IMR-90 (cell line): ENCODE measurements at regions not wholly inside any gene's neighbourhood (a gene's known extent, or its start where the extent isn't known, plus 50 kb on each side); places are given as distances from the start of the nearest gene placed in this dataset.

Source experiments
- ATAC-seq: fragments of 200-7000 bp; cut with Tn5 transposase; 2 replicates; pipeline ENCODE4 v1.9.1; 2020; ENCODE audit warnings: low read depth, mild to moderate bottlenecking, moderate library complexity
- BruUV-seq: library from RNA; stranded (reverse); fragments of 400-500 nt; replicated peaks from 2 replicates; lab custom pipeline; 2021; lab: Mats Ljungman, UMichigan
- CTCF ChIA-PET: fragments of 300-600 bp; formaldehyde crosslinking; extraction: SDS; loops from one replicate; lab custom pipeline; 2021; ENCODE audit warnings: antibody characterized with exemption; lab: Yijun Ruan, JAX
- POLR2A ChIA-PET: fragments of 300-600 bp; sonication (Branson Sonifier 250); formaldehyde crosslinking; loops from one replicate; lab custom pipeline; 2022; ENCODE audit warnings: antibody characterized with exemption; ENCODE audit not compliant: unreplicated experiment; lab: Charles Lee
- DNase-seq: peaks from one replicate; pipeline ENCODE4 v3.0.0; 2013
- H2AFZ ChIP-seq: replicated peaks from 2 replicates; pipeline ENCODE3; 2013; ENCODE audit warnings: low read length, mild to moderate bottlenecking; ENCODE audit not compliant: poor library complexity
- H2AK5ac ChIP-seq: 2 replicates; pipeline ENCODE4 v1.6.1; 2013; ENCODE audit warnings: low read depth, low read length, inconsistent platforms
- H2AK9ac ChIP-seq: replicated peaks from 2 replicates; pipeline ENCODE3; 2013; ENCODE audit warnings: mild to moderate bottlenecking, low read depth, low read length, moderate library complexity; ENCODE audit not compliant: poor library complexity
- H2BK120ac ChIP-seq: 2 replicates; pipeline ENCODE4 v1.6.1; 2013; ENCODE audit warnings: low read depth, low read length, inconsistent platforms
- H2BK15ac ChIP-seq: 3 replicates; pipeline ENCODE4 v1.6.1; 2013; ENCODE audit warnings: low read depth, low read length, inconsistent platforms
- H2BK20ac ChIP-seq: 2 replicates; pipeline ENCODE4 v1.6.1; 2013; ENCODE audit warnings: low read depth, mild to moderate bottlenecking, inconsistent platforms, low read length, moderate library complexity
- H2BK5ac ChIP-seq: 2 replicates; pipeline ENCODE4 v1.6.1; 2013; ENCODE audit warnings: mild to moderate bottlenecking, low read depth, low read length, inconsistent platforms; ENCODE audit not compliant: poor library complexity, severe bottlenecking
- H3K14ac ChIP-seq: replicated peaks from 2 replicates; pipeline ENCODE4 v1.6.1; 2013; ENCODE audit warnings: low read depth, low read length, inconsistent platforms
- H3K18ac ChIP-seq: 2 replicates; pipeline ENCODE4 v1.6.1; 2013; ENCODE audit warnings: low read depth, low read length, control low read depth
- H3K23ac ChIP-seq: 2 replicates; pipeline ENCODE4 v1.6.1; 2013; ENCODE audit warnings: low read depth, low read length, inconsistent platforms
- H3K27ac ChIP-seq: 2 replicates; pipeline ENCODE4 v1.5.1; 2013; ENCODE audit warnings: mild to moderate bottlenecking, control low read depth, low read length; ENCODE audit not compliant: insufficient read depth
- H3K27me3 ChIP-seq: 2 replicates; pipeline ENCODE4 v1.6.1; 2013; ENCODE audit warnings: low read length; ENCODE audit not compliant: control insufficient read depth, insufficient read depth
- H3K36me3 ChIP-seq: 2 replicates; pipeline ENCODE4 v1.6.1; 2013; ENCODE audit warnings: low read length, mixed read lengths; ENCODE audit not compliant: control insufficient read depth, insufficient read depth
- H3K4ac ChIP-seq: 2 replicates; pipeline ENCODE4 v1.6.1; 2013; ENCODE audit warnings: low read depth, low read length, inconsistent platforms
- H3K4me1 ChIP-seq: 2 replicates; pipeline ENCODE4 v1.6.1; 2013; ENCODE audit warnings: low read length, mixed read lengths; ENCODE audit not compliant: control insufficient read depth, insufficient read depth
- H3K4me2 ChIP-seq: 2 replicates; pipeline ENCODE4 v1.6.1; 2013; ENCODE audit warnings: low read depth, mild to moderate bottlenecking, control low read depth, low read length, moderate library complexity
- H3K4me3 ChIP-seq: 2 replicates; pipeline ENCODE4 v1.5.1; 2013; ENCODE audit warnings: low read depth, mild to moderate bottlenecking, control low read depth, low read length, moderate library complexity; ENCODE audit not compliant: insufficient read depth
- H3K56ac ChIP-seq: 2 replicates; pipeline ENCODE4 v1.6.1; 2013; ENCODE audit warnings: low read length, inconsistent platforms; ENCODE audit not compliant: insufficient read depth; ENCODE audit errors: extremely low read depth
- H3K79me1 ChIP-seq, 2 experiments: 2 replicates each; pipeline ENCODE4 v1.6.1; 2013; ENCODE audit warnings: low read length in 2 of 2, inconsistent platforms in 1 of 2, low read depth in 1 of 2
- H3K9ac ChIP-seq: 2 replicates; pipeline ENCODE4 v1.6.1; 2013; ENCODE audit warnings: low read depth, low read length, control low read depth
- H3K9me1 ChIP-seq: 2 replicates; pipeline ENCODE4 v1.6.1; 2013; ENCODE audit warnings: low read length, inconsistent platforms; ENCODE audit not compliant: insufficient read depth
- H3K9me3 ChIP-seq: 2 replicates; pipeline ENCODE4 v1.6.1; 2013; ENCODE audit warnings: low read length; ENCODE audit not compliant: control insufficient read depth, insufficient read depth
- H4K20me1 ChIP-seq: 2 replicates; pipeline ENCODE4 v1.6.1; 2013; ENCODE audit warnings: low read length, inconsistent platforms; ENCODE audit not compliant: insufficient read depth
- H4K5ac ChIP-seq: 2 replicates; pipeline ENCODE4 v1.6.1; 2013; ENCODE audit warnings: mild to moderate bottlenecking, low read depth, low read length, control low read depth
- H4K8ac ChIP-seq, 2 experiments: 2 replicates each; pipeline ENCODE4 v1.6.1; 2013; ENCODE audit warnings: low read depth in 2 of 2, low read length in 2 of 2, control low read depth in 1 of 2, inconsistent platforms in 1 of 2
- H4K91ac ChIP-seq: 2 replicates; pipeline ENCODE4 v1.6.1; 2013; ENCODE audit warnings: low read depth, low read length, inconsistent platforms; ENCODE audit not compliant: insufficient read depth
- BHLHE40 ChIP-seq: fragments of 150-350 bp; IDR thresholded peaks from 2 replicates; pipeline ENCODE4 v1.6.1; 2016; ENCODE audit warnings: mild to moderate bottlenecking, low read depth, low read length
- CEBPB ChIP-seq: IDR thresholded peaks from 2 replicates; pipeline ENCODE4 v1.6.1; 2012; ENCODE audit warnings: low read depth, low read length, improper control_type of control experiment
- CHD1 ChIP-seq: IDR thresholded peaks from 2 replicates; pipeline ENCODE4 v1.6.1; 2012; ENCODE audit warnings: low read depth, low read length, improper control_type of control experiment
- FOS ChIP-seq: fragments of 150-350 bp; IDR thresholded peaks from 2 replicates; pipeline ENCODE4 v1.6.1; 2016; ENCODE audit warnings: low read depth, low read length
- MAFK ChIP-seq: IDR thresholded peaks from 2 replicates; pipeline ENCODE4 v1.6.1; 2012; ENCODE audit warnings: low read depth, low read length, improper control_type of control experiment
- MAZ ChIP-seq: IDR thresholded peaks from 2 replicates; pipeline ENCODE4 v1.6.1; 2012; ENCODE audit warnings: low read depth, mild to moderate bottlenecking, low read length, improper control_type of control experiment, moderate library complexity, borderline replicate concordance
- MXI1 ChIP-seq: IDR thresholded peaks from 2 replicates; pipeline ENCODE4 v1.6.1; 2012; ENCODE audit warnings: low read depth, mild to moderate bottlenecking, low read length, moderate library complexity, borderline replicate concordance
- NFE2L2 ChIP-seq: fragments of 150-350 bp; IDR thresholded peaks from 2 replicates; pipeline ENCODE4 v1.6.1; 2016; ENCODE audit warnings: low read depth, mild to moderate bottlenecking, low read length
- POLR2A ChIP-seq: IDR thresholded peaks from 2 replicates; pipeline ENCODE4 v1.6.1; 2012; ENCODE audit warnings: mild to moderate bottlenecking, low read depth, low read length
- RAD21 ChIP-seq: IDR thresholded peaks from 2 replicates; pipeline ENCODE4 v1.6.1; 2012; ENCODE audit warnings: low read length, improper control_type of control experiment
- RCOR1 ChIP-seq: IDR thresholded peaks from 2 replicates; pipeline ENCODE4 v1.6.1; 2012; ENCODE audit warnings: mild to moderate bottlenecking, low read length, improper control_type of control experiment; ENCODE audit not compliant: insufficient replicate concordance
- RFX5 ChIP-seq: IDR thresholded peaks from 2 replicates; pipeline ENCODE4 v1.8.0; 2012; ENCODE audit warnings: low read depth, mild to moderate bottlenecking, low read length, moderate library complexity
- SMC3 ChIP-seq: fragments of 150-350 bp; IDR thresholded peaks from 2 replicates; pipeline ENCODE4 v1.6.1; 2016; ENCODE audit warnings: low read depth, mild to moderate bottlenecking, antibody characterized with exemption, low read length, moderate library complexity
- WGBS, 2 experiments: methylation state at CpG; one replicate each; pipeline versions ENCODE4 v1.1.5 to v1.1.7; 2013; ENCODE audit warnings: missing lambda C conversion rate in 2 of 2; ENCODE audit not compliant: insufficient read length in 1 of 2; ENCODE audit errors: extremely low coverage in 2 of 2; 5-methylcytosine and 5-hydroxymethylcytosine counted together
- dilution Hi-C: fragments of 300-500 bp; cut with HindIII; formaldehyde crosslinking; loops from one replicate; pipeline ENCODE4 v1.14.3; 2018; ENCODE audit warnings: low sequenced_read_pairs; ENCODE audit not compliant: unreplicated experiment
- in situ Hi-C: fragments of 300-500 bp; cut with MboI; formaldehyde crosslinking; loops from 3 replicates; pipeline ENCODE4 v1.14.3; 2019; ENCODE audit warnings: low sequenced_read_pairs, inconsistent platforms, mixed read lengths
- intact Hi-C: fragments of 100-400 bp; cut with micrococcal nuclease; formaldehyde crosslinking; loops from 2 replicates; pipeline ENCODE4 v1.10.0; 2022
- TF ChIP-seq, protein P1 (sequence below): fragments of 150-350 bp; IDR thresholded peaks from 2 replicates; pipeline ENCODE4 v1.6.1; 2016; ENCODE audit warnings: low read depth, mild to moderate bottlenecking, low read length, moderate library complexity, borderline replicate concordance
- TF ChIP-seq, protein P2 (sequence below): fragments of 150-350 bp; IDR thresholded peaks from 2 replicates; pipeline ENCODE4 v1.6.1; 2017; ENCODE audit warnings: mild to moderate bottlenecking, antibody characterized with exemption, low read length, low read depth
- TF ChIP-seq, protein P3 (sequence below): conservative IDR thresholded peaks from 2 replicates; pipeline ENCODE4 v1.5.1; 2012; ENCODE audit warnings: mild to moderate bottlenecking, low read depth, low read length, improper control_type of control experiment

DNA sequence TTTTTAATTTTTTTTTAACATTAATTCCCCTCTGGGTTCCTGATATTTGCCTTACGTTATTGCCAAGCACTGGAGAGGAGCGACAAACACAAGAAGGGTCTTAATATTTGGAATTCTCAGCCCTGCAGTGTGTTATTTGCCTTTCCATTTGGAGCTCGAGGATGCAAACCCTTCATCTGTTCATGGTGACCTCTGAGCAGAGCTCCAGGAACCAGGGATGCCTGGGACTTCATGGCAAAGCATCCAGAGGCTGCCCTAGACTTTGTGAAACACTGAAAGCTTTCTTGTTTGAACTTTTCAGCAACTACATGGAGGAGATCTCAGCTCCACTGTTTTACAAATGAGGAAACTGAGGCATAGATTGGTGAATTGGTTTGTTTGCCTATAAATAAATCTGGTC, 254.2 kb downstream of the CBLN1 start:
- Histone ChIP-seq H4K20me1 (no peaks in the 10 kb centered on the region), H3K4me1 (no peaks in the 10 kb centered on the region; the same call in 1 of the 2 replicates), H3K36me3 (no peaks in the 10 kb centered on the region), H2BK20ac (no peak overlapping the region), H3K23ac (no peak overlapping the region), H4K91ac (no peak overlapping the region), H2BK15ac (no peak overlapping the region), H3K9ac (no peak overlapping the region), H4K5ac (no peak overlapping the region), H3K4me2 (no peak overlapping the region), H3K4me3 (no peak overlapping the region), H3K9me1 (no peaks in the 10 kb centered on the region; the same call in 1 of the 2 replicates), H2AK9ac (no peak overlapping the region), H3K27ac (no peak overlapping the region), H3K27me3 (no peaks in the 10 kb centered on the region; the same call in 1 of the 2 replicates), H3K18ac (no peak overlapping the region), H3K56ac (no peak overlapping the region), H2AFZ (no peak overlapping the region), H3K79me1 (no peaks in the 10 kb centered on the region), H4K8ac (no peak overlapping the region), H2BK5ac (no peak overlapping the region), H3K4ac (no peak overlapping the region), H2BK120ac (no peak overlapping the region), H3K14ac (no peak overlapping the region), H2AK5ac (no peak overlapping the region), H3K9me3 (no peaks in the 10 kb centered on the region)
- WGBS, 2 experiments: 80% methylated on average over 1 of the region's 3 CpGs; no CpG with 5 or more reads in 1 of the 2 experiments
- dilution Hi-C loops: no loop called here
- intact Hi-C loops: no loop called here
- TF ChIP-seq MXI1: no peak
- TF ChIP-seq, protein P1, sequence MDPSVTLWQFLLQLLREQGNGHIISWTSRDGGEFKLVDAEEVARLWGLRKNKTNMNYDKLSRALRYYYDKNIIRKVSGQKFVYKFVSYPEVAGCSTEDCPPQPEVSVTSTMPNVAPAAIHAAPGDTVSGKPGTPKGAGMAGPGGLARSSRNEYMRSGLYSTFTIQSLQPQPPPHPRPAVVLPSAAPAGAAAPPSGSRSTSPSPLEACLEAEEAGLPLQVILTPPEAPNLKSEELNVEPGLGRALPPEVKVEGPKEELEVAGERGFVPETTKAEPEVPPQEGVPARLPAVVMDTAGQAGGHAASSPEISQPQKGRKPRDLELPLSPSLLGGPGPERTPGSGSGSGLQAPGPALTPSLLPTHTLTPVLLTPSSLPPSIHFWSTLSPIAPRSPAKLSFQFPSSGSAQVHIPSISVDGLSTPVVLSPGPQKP: no peak
- no peak for TF ChIP-seq RAD21
- TF ChIP-seq MAFK: no peak
- TF ChIP-seq, protein P2, sequence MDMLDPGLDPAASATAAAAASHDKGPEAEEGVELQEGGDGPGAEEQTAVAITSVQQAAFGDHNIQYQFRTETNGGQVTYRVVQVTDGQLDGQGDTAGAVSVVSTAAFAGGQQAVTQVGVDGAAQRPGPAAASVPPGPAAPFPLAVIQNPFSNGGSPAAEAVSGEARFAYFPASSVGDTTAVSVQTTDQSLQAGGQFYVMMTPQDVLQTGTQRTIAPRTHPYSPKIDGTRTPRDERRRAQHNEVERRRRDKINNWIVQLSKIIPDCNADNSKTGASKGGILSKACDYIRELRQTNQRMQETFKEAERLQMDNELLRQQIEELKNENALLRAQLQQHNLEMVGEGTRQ: no peak
- TF ChIP-seq CHD1: no peak
- TF ChIP-seq RCOR1: no peak
- no peak for TF ChIP-seq CEBPB
- TF ChIP-seq, protein P3, sequence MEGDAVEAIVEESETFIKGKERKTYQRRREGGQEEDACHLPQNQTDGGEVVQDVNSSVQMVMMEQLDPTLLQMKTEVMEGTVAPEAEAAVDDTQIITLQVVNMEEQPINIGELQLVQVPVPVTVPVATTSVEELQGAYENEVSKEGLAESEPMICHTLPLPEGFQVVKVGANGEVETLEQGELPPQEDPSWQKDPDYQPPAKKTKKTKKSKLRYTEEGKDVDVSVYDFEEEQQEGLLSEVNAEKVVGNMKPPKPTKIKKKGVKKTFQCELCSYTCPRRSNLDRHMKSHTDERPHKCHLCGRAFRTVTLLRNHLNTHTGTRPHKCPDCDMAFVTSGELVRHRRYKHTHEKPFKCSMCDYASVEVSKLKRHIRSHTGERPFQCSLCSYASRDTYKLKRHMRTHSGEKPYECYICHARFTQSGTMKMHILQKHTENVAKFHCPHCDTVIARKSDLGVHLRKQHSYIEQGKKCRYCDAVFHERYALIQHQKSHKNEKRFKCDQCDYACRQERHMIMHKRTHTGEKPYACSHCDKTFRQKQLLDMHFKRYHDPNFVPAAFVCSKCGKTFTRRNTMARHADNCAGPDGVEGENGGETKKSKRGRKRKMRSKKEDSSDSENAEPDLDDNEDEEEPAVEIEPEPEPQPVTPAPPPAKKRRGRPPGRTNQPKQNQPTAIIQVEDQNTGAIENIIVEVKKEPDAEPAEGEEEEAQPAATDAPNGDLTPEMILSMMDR: no peak
- TF ChIP-seq NFE2L2: no peak
- TF ChIP-seq FOS: no peak
- no peak for TF ChIP-seq MAZ
- TF ChIP-seq BHLHE40: no peak
- no peak for TF ChIP-seq SMC3
- TF ChIP-seq POLR2A: no peak
- no peak for TF ChIP-seq RFX5
- ATAC-seq (no peak), DNase-seq (no peak)
- in situ Hi-C loops: no loop called here
- ChIA-PET POLR2A (no interaction called here), CTCF (interaction anchor here (0.6 kb wide), 1 partner anchor 40 kb away, joined by 3 read pairs; no protein-coding TSS in a partner anchor)
- no TSS peak for BruUV-seq
